D721Med (cell line): ENCODE measurements at regions not wholly inside any gene's neighbourhood (a gene's known extent, or its start where the extent isn't known, plus 50 kb on each side); places are given as distances from the start of the nearest gene placed in this dataset.

ENCODE experiments used
- DNase-seq: peaks from one replicate; pipeline ENCODE4 v3.0.0; 2011; ENCODE audit warnings: low spot score; ENCODE audit not compliant: insufficient read length
- FAIRE-seq: peaks from 2 replicates; lab custom pipeline; 2011; peaks lifted over from hg19 to GRCh38; lab: Jason Lieb, UNC
- CTCF ChIP-seq: IDR thresholded peaks from 2 replicates; pipeline ENCODE4 v1.5.1; 2012; ENCODE audit warnings: mild to moderate bottlenecking, control low read depth; ENCODE audit not compliant: insufficient read depth; ENCODE audit errors: missing control alignments

GRCh38 chr17:70310221-70310672 lies 140.9 kb downstream of the KCNJ2 start:
- DNase-seq (no peak), FAIRE-seq (no peak)
- no peak for TF ChIP-seq CTCF

GRCh38 chr17:70313086-70313852 lies 143.9 kb downstream of the KCNJ2 start:
- no peak for FAIRE-seq
- no peak for TF ChIP-seq CTCF

GRCh38 chr17:70314096-70314495 lies 144.8 kb downstream of the KCNJ2 start:
- no peak for FAIRE-seq
- DNase-seq: no peak
- no peak for TF ChIP-seq CTCF

More at GRCh38 chr17:70313086-70313852, 143.9 kb downstream of the KCNJ2 start:
- DNase-seq: no peak

- DNase-seq (no peak), FAIRE-seq (no peak)
These were observed 145.2 kb downstream of the KCNJ2 start for GRCh38 chr17:70314506-70314905.

GRCh38 chr17:70317421-70317820 lies 148.1 kb downstream of the KCNJ2 start:
- FAIRE-seq: no peak
- no peak for DNase-seq
- no peak for TF ChIP-seq CTCF

More at GRCh38 chr17:70314506-70314905, 145.2 kb downstream of the KCNJ2 start:
- TF ChIP-seq CTCF: no peak

GRCh38 chr17:70318051-70318450 lies 148.7 kb downstream of the KCNJ2 start:
- no peak for TF ChIP-seq CTCF
- DNase-seq (no peak), FAIRE-seq (no peak)

- TF ChIP-seq CTCF: no peak
- peak; percentile 44 for FAIRE-seq
- no peak for DNase-seq
These were observed 150.2 kb downstream of the KCNJ2 start for GRCh38 chr17:70319516-70319915.
